Omental fat pad (tissue), 3 donors: ENCODE measurements at regions not wholly inside any gene's neighbourhood (a gene's known extent, or its start where the extent isn't known, plus 50 kb on each side); places are given as distances from the start of the nearest gene placed in this dataset.

Experiments
- ATAC-seq: fragments of 150-250 bp; one replicate; pipeline ENCODE4 v1.9.1; 2016; ENCODE audit warnings: mild to moderate bottlenecking, moderate library complexity; ENCODE audit not compliant: low FRiP score
- DNase-seq: peaks from one replicate; pipeline ENCODE4 v3.0.0-alpha.2; 2019; ENCODE audit warnings: low spot score
- CTCF ChIP-seq, 3 donors: fragments of 450-650 bp; IDR thresholded peaks; one replicate each; pipeline ENCODE4 v1.5.1; 2016 to 2017; ENCODE audit warnings: antibody characterized with exemption in 3 of 3, mild to moderate bottlenecking in 3 of 3, moderate library complexity in 2 of 3

- ATAC-seq, result no peak
- no peak for DNase-seq
- no peak for TF ChIP-seq CTCF (IDR thresholded peaks at IDR 0.05)
Measured at GRCh38 chr17:71387456-71387855, 733.4 kb upstream of the SOX9 start.

GRCh38 chr17:71392715-71393567, 727.9 kb upstream of the SOX9 start:
- no peak for TF ChIP-seq CTCF (IDR thresholded peaks at IDR 0.05)
- no peak for ATAC-seq

GRCh38 chr17:71395901-71396300, 724.9 kb upstream of the SOX9 start:
- ATAC-seq, result no peak

More at GRCh38 chr17:71392715-71393567, 727.9 kb upstream of the SOX9 start:
- no peak for DNase-seq

GRCh38 chr17:71396711-71397110, 724.1 kb upstream of the SOX9 start:
- ATAC-seq, result no peak
- no peak for TF ChIP-seq CTCF (IDR thresholded peaks at IDR 0.05)
- no peak for DNase-seq

More at GRCh38 chr17:71395901-71396300, 724.9 kb upstream of the SOX9 start:
- no peak for TF ChIP-seq CTCF (IDR thresholded peaks at IDR 0.05)
- no peak for DNase-seq

- no peak for DNase-seq
- ATAC-seq, result no peak
- no peak for TF ChIP-seq CTCF (IDR thresholded peaks at IDR 0.05)
Measured at GRCh38 chr17:71398025-71398424, 722.8 kb upstream of the SOX9 start.

- DNase-seq (no peak), ATAC-seq (no peak)
- no peak for TF ChIP-seq CTCF (IDR thresholded peaks at IDR 0.05)
Measured at GRCh38 chr17:71398800-71399219, 722.0 kb upstream of the SOX9 start.

GRCh38 chr17:71399221-71399620, 721.6 kb upstream of the SOX9 start:
- DNase-seq (no peak), ATAC-seq (no peak)
- TF ChIP-seq CTCF (IDR thresholded peaks at IDR 0.05), result no peak
